HepG2 (cell line): ENCODE measurements at regions not wholly inside any gene's neighbourhood (a gene's known extent, or its start where the extent isn't known, plus 50 kb on each side); places are given as distances from the start of the nearest gene placed in this dataset.

Experiments
- ATAC-seq: fragments of 200-7000 bp; cut with Tn5 transposase; 3 replicates; pipeline ENCODE4 v1.9.1; 2020; ENCODE audit warnings: mild to moderate bottlenecking, moderate library complexity
- BruUV-seq: library from RNA; stranded (reverse); fragments of 400-500 nt; replicated peaks from 2 replicates; lab custom pipeline; 2021; lab: Mats Ljungman, UMichigan
- CTCF ChIA-PET: fragments of 300-600 bp; formaldehyde crosslinking; extraction: SDS; loops from one replicate; lab custom pipeline; 2021; ENCODE audit warnings: low total read pairs, inconsistent platforms, low intra/inter-chr PET ratio; lab: Yijun Ruan, JAX
- POLR2A ChIA-PET: fragments of 350-600 bp; sonication (Branson Sonifier 250); formaldehyde crosslinking; loops from one replicate; lab custom pipeline; 2020; ENCODE audit warnings: antibody characterized with exemption, inconsistent platforms; lab: Yijun Ruan, JAX
- DNase-seq: peaks from one replicate; pipeline ENCODE4 v3.0.0-alpha.2; 2015; ENCODE audit warnings: low spot score
- FAIRE-seq: peaks from 3 replicates; lab custom pipeline; 2011; peaks lifted over from hg19 to GRCh38; lab: Jason Lieb, UNC
- H2AFZ ChIP-seq: one replicate; pipeline ENCODE4 v1.6.1; 2011; ENCODE audit warnings: low read length, inconsistent platforms
- H3K27ac ChIP-seq: fragments of 300-600 bp; 3 replicates; pipeline ENCODE4 v1.8.0; 2011; ENCODE audit warnings: mixed run types, mild to moderate bottlenecking, mixed read lengths, low read length, inconsistent platforms; ENCODE audit not compliant: insufficient read depth; ENCODE audit errors: extremely low read length
- H3K27me3 ChIP-seq, 2 experiments: fragments of 200-600 bp in 1 of 2; 2 replicates in 1 of 2; 3 replicates in 1 of 2; pipeline versions ENCODE4 v1.6.0 to v1.8.0; 2011; ENCODE audit warnings: low read length in 2 of 2, mild to moderate bottlenecking in 2 of 2, moderate library complexity in 2 of 2, inconsistent platforms in 1 of 2; ENCODE audit not compliant: insufficient read depth in 2 of 2, control insufficient read depth in 1 of 2
- H3K36me3 ChIP-seq, 2 experiments: fragments of 200-600 bp in 1 of 2; replicated peaks in 1 of 2; 2 replicates in 1 of 2; 3 replicates in 1 of 2; pipeline versions ENCODE4 v1.5.1 to v1.8.0; 2011; ENCODE audit warnings: low read length in 2 of 2, inconsistent platforms in 1 of 2; ENCODE audit not compliant: insufficient read depth in 2 of 2, control insufficient read depth in 1 of 2
- H3K4me1 ChIP-seq: 2 replicates; pipeline ENCODE4 v1.5.1; 2012; ENCODE audit warnings: low read length, inconsistent platforms; ENCODE audit not compliant: insufficient read depth
- H3K4me2 ChIP-seq: 2 replicates; pipeline ENCODE4 v1.6.0; 2011; ENCODE audit warnings: low read depth, low read length, inconsistent platforms
- H3K4me3 ChIP-seq, 3 experiments: fragments of 200-600 bp in 1 of 3; sonication (generic), shearing (Covaris generic) in 1 of 3; replicated peaks in 1 of 3; 2 replicates each; pipeline ENCODE4 v1.5.1; 2011 to 2016; ENCODE audit warnings: low read length in 3 of 3, inconsistent platforms in 2 of 3, low read depth in 2 of 3, mild to moderate bottlenecking in 2 of 3, control low read depth in 1 of 3, mixed read lengths in 1 of 3; ENCODE audit not compliant: insufficient read depth in 1 of 3
- H3K79me2 ChIP-seq: one replicate; pipeline ENCODE4 v1.6.1; 2011; ENCODE audit warnings: low read length, inconsistent platforms; ENCODE audit not compliant: insufficient read depth
- H3K9ac ChIP-seq: 2 replicates; pipeline ENCODE4 v1.6.0; 2011; ENCODE audit warnings: mild to moderate bottlenecking, low read depth, low read length, inconsistent platforms; ENCODE audit not compliant: insufficient read depth
- H3K9me3 ChIP-seq: 2 replicates; pipeline ENCODE4 v1.5.1; 2012; ENCODE audit warnings: mild to moderate bottlenecking, low read length
- H4K20me1 ChIP-seq: 2 replicates; pipeline ENCODE4 v1.6.0; 2011; ENCODE audit warnings: inconsistent platforms, mild to moderate bottlenecking, low read length, moderate library complexity; ENCODE audit not compliant: insufficient read depth
- GABPA ChIP-seq, 2 experiments: IDR thresholded peaks; 2 replicates each; pipeline ENCODE4 v1.6.1; 2011 to 2016; ENCODE audit warnings: low read depth in 2 of 2, low read length in 1 of 2, missing biosample characterization in 1 of 2, missing genetic modification characterization in 1 of 2
- NPAS2 ChIP-seq: sonication (generic); formaldehyde crosslinking; IDR thresholded peaks from 2 replicates; pipeline ENCODE4 v1.8.0; 2022; ENCODE audit warnings: mild to moderate bottlenecking, missing genetic modification reagents, borderline replicate concordance
- PPARG ChIP-seq: conservative IDR thresholded peaks from 2 replicates; pipeline ENCODE4 v1.6.1; 2016; ENCODE audit warnings: missing biosample characterization, missing genetic modification reagents
- RAD21 ChIP-seq: fragments of 450-650 bp; formaldehyde crosslinking; IDR thresholded peaks from 2 replicates; pipeline ENCODE4 v1.5.0; 2020; ENCODE audit warnings: mild to moderate bottlenecking
- ZBTB7B ChIP-seq: sonication (generic); formaldehyde crosslinking; IDR thresholded peaks from 2 replicates; pipeline ENCODE4 v1.4.0; 2020; ENCODE audit warnings: missing genetic modification reagents
- ZNF720 ChIP-seq: sonication (generic); formaldehyde crosslinking; IDR thresholded peaks from 2 replicates; pipeline ENCODE4 v1.4.0; 2020; ENCODE audit warnings: missing genetic modification reagents
- ZZZ3 ChIP-seq: sonication (generic); formaldehyde crosslinking; IDR thresholded peaks from 2 replicates; pipeline ENCODE4 v1.4.0; 2020; ENCODE audit warnings: missing genetic modification reagents, mild to moderate bottlenecking, borderline replicate concordance
- WGBS: methylation state at CpG from one replicate; pipeline ENCODE4 v1.1.6; 2017; ENCODE audit warnings: low lambda C conversion rate; 5-methylcytosine and 5-hydroxymethylcytosine counted together
- in situ Hi-C: cut with HindIII; loops from 2 replicates; pipeline ENCODE4 v1.10.0; 2017; ENCODE audit warnings: low pct_unique_long_range_greater_than_20kb; ENCODE audit not compliant: extremely low pct_ligation_motif_present
- intact Hi-C: fragments of 100-400 bp; cut with micrococcal nuclease; formaldehyde crosslinking; loops from one replicate; pipeline ENCODE4 v1.10.0; 2022; ENCODE audit not compliant: unreplicated experiment
- TF ChIP-seq, protein P1 (sequence below): sonication (generic); formaldehyde crosslinking; IDR thresholded peaks from 2 replicates; pipeline ENCODE4 v1.5.1; 2020; ENCODE audit warnings: mild to moderate bottlenecking, missing genetic modification reagents, moderate library complexity
- TF ChIP-seq, protein P2 (sequence below): sonication (generic); formaldehyde crosslinking; IDR thresholded peaks from 2 replicates; pipeline ENCODE4 v1.4.0; 2020; ENCODE audit warnings: low read depth, mild to moderate bottlenecking, missing genetic modification reagents

DNA sequence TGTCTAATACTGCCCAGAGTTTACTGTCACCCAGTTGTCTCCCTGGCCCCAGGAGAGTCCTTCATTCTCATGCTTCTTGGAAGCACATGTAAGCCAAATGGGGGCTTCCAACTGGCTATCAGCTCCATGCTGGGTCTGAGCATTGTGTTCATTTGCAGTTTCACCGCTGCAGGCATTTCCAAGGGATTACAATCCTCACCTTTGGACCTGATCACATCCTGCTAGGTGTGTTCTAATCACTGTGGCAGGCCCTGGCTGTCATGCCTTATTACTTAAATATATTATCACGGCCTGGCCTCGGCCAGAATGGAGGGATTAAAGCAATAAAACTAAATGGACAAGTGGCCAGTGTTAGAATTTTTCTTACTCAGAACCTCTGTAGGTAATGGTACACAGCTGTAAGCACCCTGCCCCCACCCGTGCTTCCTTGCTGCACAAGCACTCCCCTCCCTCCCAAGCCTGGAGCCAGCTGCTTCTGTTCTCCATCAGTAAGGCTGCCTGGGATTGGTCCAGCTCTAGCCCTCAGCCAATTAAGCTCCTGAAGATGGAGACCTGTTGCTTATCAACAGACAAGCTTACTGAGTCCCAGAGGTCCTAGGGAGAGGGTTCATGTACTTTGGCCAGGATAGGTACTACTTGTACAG lies 175.9 kb upstream of the RBM19 start:
- H3K4me2 ChIP-seq: no peak overlapping the region
- ChIA-PET POLR2A (no interaction called here), CTCF (no interaction called here)
- H4K20me1 ChIP-seq: no peaks in the 10 kb centered on the region
- intact Hi-C loops: no loop called here
- FAIRE-seq (no peak), DNase-seq (no peak), ATAC-seq (no peak)
- no TSS peak for BruUV-seq
- no peaks in the 10 kb centered on the region for H3K36me3 ChIP-seq
- in situ Hi-C loops: no loop called here
- no peak overlapping the region for H3K4me3 ChIP-seq
- no peaks in the 10 kb centered on the region for H3K4me1 ChIP-seq
- no peak overlapping the region for H2AFZ ChIP-seq
- no peaks in the 10 kb centered on the region for H3K9me3 ChIP-seq
- H3K79me2 ChIP-seq: no peaks in the 10 kb centered on the region
- H3K27me3 ChIP-seq: no peaks in the 10 kb centered on the region
- no peak overlapping the region for H3K9ac ChIP-seq
- 3% methylated on average over 4 of the region's 4 CpGs for WGBS
- TF ChIP-seq ZZZ3 (CRISPR knock-in tag): no peak
- H3K27ac ChIP-seq: no peak overlapping the region

GRCh38 chr12:114140576-114140975 lies 174.5 kb upstream of the RBM19 start:
- Histone ChIP-seq H3K9ac (no peak overlapping the region), H3K4me2 (no peak overlapping the region), H3K4me1 (no peaks in the 10 kb centered on the region), H3K79me2 (no peaks in the 10 kb centered on the region), H4K20me1 (no peaks in the 10 kb centered on the region), H3K4me3 (no peak overlapping the region), H3K27me3 (no peaks in the 10 kb centered on the region), H2AFZ (no peak overlapping the region), H3K36me3 (no peaks in the 10 kb centered on the region), H3K9me3 (no peaks in the 10 kb centered on the region), H3K27ac (no peak overlapping the region)
- no TSS peak for BruUV-seq
- ATAC-seq: no peak
- TF ChIP-seq PPARG (CRISPR knock-in tag): no peak
- no peak for TF ChIP-seq ZBTB7B (CRISPR knock-in tag)
- no peak for TF ChIP-seq GABPA (IDR thresholded peaks at IDR 0.05; ENCODE audit: low read depth, low read length)
- no peak for TF ChIP-seq GABPA (CRISPR knock-in tag; IDR thresholded peaks at IDR 0.05; ENCODE audit: low read depth)
- TF ChIP-seq, protein P1, sequence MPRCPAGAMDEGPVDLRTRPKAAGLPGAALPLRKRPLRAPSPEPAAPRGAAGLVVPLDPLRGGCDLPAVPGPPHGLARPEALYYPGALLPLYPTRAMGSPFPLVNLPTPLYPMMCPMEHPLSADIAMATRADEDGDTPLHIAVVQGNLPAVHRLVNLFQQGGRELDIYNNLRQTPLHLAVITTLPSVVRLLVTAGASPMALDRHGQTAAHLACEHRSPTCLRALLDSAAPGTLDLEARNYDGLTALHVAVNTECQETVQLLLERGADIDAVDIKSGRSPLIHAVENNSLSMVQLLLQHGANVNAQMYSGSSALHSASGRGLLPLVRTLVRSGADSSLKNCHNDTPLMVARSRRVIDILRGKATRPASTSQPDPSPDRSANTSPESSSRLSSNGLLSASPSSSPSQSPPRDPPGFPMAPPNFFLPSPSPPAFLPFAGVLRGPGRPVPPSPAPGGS: no peak
- TF ChIP-seq, protein P2, sequence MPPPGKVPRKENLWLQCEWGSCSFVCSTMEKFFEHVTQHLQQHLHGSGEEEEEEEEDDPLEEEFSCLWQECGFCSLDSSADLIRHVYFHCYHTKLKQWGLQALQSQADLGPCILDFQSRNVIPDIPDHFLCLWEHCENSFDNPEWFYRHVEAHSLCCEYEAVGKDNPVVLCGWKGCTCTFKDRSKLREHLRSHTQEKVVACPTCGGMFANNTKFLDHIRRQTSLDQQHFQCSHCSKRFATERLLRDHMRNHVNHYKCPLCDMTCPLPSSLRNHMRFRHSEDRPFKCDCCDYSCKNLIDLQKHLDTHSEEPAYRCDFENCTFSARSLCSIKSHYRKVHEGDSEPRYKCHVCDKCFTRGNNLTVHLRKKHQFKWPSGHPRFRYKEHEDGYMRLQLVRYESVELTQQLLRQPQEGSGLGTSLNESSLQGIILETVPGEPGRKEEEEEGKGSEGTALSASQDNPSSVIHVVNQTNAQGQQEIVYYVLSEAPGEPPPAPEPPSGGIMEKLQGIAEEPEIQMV (CRISPR knock-in tag): no peak
- TF ChIP-seq ZNF720 (CRISPR knock-in tag): no peak
- TF ChIP-seq NPAS2: no peak
- TF ChIP-seq RAD21 (CRISPR knock-in tag): no peak
- no peak for FAIRE-seq
- intact Hi-C loops: no loop called here
- no peak for DNase-seq
- POLR2A ChIA-PET: no interaction called here
- in situ Hi-C loops: no loop called here
- CTCF ChIA-PET: no interaction called here
